Fibroblast of the aortic adventitia (primary cell): ENCODE measurements at regions not wholly inside any gene's neighbourhood (a gene's known extent, or its start where the extent isn't known, plus 50 kb on each side); places are given as distances from the start of the nearest gene placed in this dataset.
A peak's percentile ranks its signal among the peaks of the same experiment; 100 is the strongest.

Experiments used
- DNase-seq: peaks from one replicate; pipeline ENCODE4 v3.0.0-alpha.2; 2010; ENCODE audit warnings: low read depth
- H3K4me3 ChIP-seq: 2 replicates; pipeline ENCODE4 v1.5.1; 2011; ENCODE audit warnings: low read depth, mild to moderate bottlenecking, control low read depth, low read length, moderate library complexity
- TF ChIP-seq, protein P1 (sequence below): IDR thresholded peaks from 2 replicates; pipeline ENCODE4 v1.5.1; 2011; ENCODE audit warnings: mild to moderate bottlenecking, low read length, control low read depth, inconsistent platforms; ENCODE audit not compliant: insufficient read depth

DNA sequence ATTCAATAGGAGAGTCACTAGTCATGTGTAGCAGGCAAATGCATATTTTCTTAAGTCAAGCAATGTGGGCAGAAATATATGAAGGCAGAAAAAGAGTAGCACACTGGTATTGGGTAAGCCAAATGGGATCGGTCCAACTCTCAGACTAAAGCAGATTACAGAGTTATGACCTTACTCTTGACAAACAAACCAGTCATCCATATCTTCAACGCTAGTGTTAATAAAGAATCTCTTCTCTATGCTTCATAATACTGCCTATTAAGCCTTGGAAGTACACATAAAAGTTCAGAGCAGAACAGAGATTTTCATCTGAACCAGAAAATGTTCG, 320.2 kb upstream of the JARID2 start:
- TF ChIP-seq, protein P1, sequence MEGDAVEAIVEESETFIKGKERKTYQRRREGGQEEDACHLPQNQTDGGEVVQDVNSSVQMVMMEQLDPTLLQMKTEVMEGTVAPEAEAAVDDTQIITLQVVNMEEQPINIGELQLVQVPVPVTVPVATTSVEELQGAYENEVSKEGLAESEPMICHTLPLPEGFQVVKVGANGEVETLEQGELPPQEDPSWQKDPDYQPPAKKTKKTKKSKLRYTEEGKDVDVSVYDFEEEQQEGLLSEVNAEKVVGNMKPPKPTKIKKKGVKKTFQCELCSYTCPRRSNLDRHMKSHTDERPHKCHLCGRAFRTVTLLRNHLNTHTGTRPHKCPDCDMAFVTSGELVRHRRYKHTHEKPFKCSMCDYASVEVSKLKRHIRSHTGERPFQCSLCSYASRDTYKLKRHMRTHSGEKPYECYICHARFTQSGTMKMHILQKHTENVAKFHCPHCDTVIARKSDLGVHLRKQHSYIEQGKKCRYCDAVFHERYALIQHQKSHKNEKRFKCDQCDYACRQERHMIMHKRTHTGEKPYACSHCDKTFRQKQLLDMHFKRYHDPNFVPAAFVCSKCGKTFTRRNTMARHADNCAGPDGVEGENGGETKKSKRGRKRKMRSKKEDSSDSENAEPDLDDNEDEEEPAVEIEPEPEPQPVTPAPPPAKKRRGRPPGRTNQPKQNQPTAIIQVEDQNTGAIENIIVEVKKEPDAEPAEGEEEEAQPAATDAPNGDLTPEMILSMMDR: no peak
- peak; percentile 80 for DNase-seq
- no peak overlapping the region for H3K4me3 ChIP-seq

DNA sequence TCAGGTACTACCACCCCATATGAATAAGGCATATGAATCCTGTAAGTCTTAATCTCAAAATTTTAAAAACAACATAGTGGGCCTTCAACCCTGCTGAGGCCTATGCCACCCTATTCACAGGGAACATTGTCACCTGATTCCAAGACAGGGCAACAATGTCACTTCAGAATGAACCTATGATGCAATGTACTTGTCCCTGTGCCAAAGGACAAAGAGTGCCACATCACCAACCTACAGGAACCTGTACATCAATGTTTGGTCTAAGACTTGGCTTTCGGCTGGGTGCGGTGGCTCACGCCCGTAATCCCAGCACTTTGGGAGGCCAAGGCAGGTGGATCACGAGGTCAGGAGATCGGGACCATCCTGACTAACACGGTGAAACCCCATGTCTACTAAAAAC, 318.5 kb upstream of the JARID2 start:
- TF ChIP-seq, protein P1: no peak
- no peak for DNase-seq

DNA sequence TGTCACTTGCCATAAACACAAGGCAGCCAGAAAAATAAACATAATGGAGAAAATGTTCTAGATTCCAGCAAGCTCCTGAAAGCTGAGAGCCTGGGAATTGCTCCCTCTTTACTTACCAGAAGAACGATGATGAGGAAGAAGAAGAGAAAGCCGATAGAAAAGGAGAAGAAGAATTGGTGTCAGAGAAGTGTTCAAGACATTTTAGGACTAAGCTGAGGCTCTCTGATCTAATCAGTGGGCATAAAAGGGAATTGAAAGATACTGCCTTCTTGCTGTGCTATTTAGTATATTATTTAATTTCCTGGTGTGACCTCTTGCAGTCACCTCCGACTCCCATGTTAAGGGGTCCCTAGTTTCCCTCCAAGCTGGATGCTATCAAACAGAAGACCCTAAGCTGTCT, 316.6 kb upstream of the JARID2 start:
- no peak for DNase-seq
- no peak overlapping the region for H3K4me3 ChIP-seq
- TF ChIP-seq, protein P1: no peak

More for the DNA sequence above, 318.5 kb upstream of the JARID2 start:
- no peak overlapping the region for H3K4me3 ChIP-seq

DNA sequence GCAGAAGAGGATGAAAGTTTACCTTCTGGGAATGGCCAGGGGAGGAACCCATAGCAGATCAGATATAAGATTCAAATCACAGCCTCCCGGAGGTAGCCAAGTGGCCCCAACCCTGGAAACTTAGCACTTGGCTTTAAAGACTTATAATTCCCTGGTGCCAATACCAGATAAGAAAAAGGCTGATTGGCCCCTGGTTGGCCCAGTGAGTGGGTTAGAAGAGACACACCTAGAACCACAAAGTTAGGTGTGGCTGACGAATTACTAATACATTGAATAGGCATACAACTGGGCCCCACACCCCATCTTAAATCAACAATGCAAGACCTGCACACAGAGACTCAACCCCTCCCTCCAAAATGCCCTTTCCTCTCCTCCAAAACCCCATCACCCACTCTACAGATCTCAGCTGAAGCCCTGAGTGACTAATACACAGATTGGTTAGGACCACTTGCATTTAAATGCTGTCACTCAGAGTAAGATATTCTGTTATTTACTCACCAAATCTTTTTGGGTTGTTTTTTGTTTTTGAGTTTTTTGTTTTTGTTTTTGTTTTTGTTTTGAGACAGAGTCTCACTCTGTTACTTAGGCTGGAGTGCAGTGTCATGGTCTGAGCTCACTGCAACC, 315.4 kb upstream of the JARID2 start:
- TF ChIP-seq, protein P1: no peak
- no peak for DNase-seq
- no peak overlapping the region for H3K4me3 ChIP-seq

DNA sequence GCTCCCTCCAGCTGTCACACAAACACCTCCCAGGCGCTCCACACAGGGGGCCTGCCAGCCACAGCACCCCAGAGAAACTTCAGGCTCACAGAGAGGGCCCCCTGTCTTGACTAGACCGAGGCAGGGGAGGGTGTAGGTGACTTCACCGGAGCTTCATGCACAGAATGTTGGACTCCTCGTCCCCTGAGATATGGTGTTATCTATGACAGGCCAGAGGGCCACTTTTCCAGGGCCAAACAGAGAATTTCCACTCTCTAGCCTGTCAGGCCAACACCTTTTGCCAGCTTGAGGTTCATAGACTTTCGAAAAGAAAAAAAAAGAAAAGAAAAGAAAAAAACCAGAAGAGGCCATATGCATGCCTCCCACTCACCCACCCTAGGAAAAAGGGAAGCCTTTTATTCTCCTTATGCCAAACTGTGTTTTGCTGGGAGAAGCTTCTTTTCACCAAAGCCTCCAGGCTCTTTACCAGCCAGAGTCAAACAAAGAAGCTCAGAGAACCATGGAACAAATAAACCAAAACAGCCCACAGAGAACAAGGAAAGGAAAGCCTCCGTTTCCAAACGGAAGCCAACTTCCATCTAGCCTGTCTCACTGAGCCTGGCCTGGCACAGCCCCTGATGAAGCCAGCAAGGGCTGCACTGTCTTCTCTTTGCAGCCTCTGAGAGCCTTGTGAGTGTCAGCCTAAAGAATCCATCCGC, 313.2 kb upstream of the JARID2 start:
- TF ChIP-seq, protein P1: no peak
- DNase-seq: no peak
- H3K4me3 ChIP-seq: no peak overlapping the region

DNA sequence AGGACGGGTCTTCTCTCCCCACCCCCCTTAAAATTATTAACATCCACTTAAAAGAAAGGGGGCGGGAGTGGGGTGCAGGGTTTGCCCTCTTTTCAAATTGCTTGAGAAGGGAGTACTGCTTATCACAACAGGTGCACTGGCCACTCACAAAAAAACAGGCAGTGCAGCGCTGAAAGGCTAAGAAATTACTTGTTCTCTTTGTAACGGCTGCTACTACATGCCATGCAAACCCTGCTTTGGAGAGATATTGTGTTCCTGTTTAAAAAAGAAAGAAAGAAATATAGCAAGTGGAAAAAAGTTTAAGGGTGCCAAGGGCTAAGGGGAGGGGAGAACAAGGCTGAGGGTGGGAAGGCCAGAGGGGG, 312.7 kb upstream of the JARID2 start:
- TF ChIP-seq, protein P1: no peak
- no peak overlapping the region for H3K4me3 ChIP-seq
- DNase-seq: no peak

DNA sequence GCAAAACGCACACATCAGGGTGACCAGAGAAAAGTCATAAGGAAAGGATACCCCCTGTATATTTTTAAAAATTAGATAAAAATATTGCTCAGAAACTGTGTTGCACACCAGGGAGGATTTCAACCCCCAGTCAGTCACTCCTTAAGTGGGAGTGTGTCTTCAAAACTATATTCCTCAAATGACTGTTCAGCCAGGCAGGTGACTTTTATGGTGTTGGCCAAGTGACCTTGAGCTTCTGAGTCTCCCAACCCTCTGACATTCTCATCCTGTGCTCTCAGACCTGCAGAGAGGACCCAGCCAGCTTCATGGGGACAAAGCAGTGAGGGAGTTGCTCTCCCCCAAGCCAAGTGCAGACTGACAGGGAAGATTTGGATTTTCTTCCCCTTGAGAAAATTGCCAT, 311.9 kb upstream of the JARID2 start:
- H3K4me3 ChIP-seq: no peak overlapping the region
- no peak for DNase-seq
- TF ChIP-seq, protein P1: no peak
